Liver (tissue), 3 donors: ENCODE measurements at regions not wholly inside any gene's neighbourhood (a gene's known extent, or its start where the extent isn't known, plus 50 kb on each side); places are given as distances from the start of the nearest gene placed in this dataset.

Source experiments
- FOXA1 ChIP-seq: IDR thresholded peaks from 2 replicates; pipeline ENCODE4 v1.6.1; 2016; ENCODE audit warnings: antibody characterized with exemption
- GABPA ChIP-seq, 2 donors: IDR thresholded peaks in 1 of 2; conservative IDR thresholded peaks in 1 of 2; 2 replicates each; pipeline ENCODE4 v1.6.1; 2016; ENCODE audit warnings: antibody characterized with exemption in 2 of 2, mild to moderate bottlenecking in 1 of 2, moderate library complexity in 1 of 2
- HNF4A ChIP-seq, 2 donors: conservative IDR thresholded peaks; 2 replicates each; pipeline ENCODE4 v1.6.1; 2016; ENCODE audit warnings: antibody characterized with exemption in 2 of 2, mild to moderate bottlenecking in 2 of 2
- HNF4G ChIP-seq: IDR thresholded peaks from 2 replicates; pipeline ENCODE4 v1.6.1; 2016; ENCODE audit warnings: antibody characterized with exemption
- RAD21 ChIP-seq, 2 donors: IDR thresholded peaks; 2 replicates each; pipeline ENCODE4 v1.6.1; 2016; ENCODE audit warnings: antibody characterized with exemption in 2 of 2, mild to moderate bottlenecking in 2 of 2
- SP1 ChIP-seq: IDR thresholded peaks from 2 replicates; pipeline ENCODE4 v1.6.1; 2018; ENCODE audit warnings: antibody characterized with exemption, mild to moderate bottlenecking
- TAF1 ChIP-seq: conservative IDR thresholded peaks from 2 replicates; pipeline ENCODE4 v1.6.1; 2016; ENCODE audit warnings: antibody characterized with exemption, mild to moderate bottlenecking
- YY1 ChIP-seq: IDR thresholded peaks from 2 replicates; pipeline ENCODE4 v1.6.1; 2016; ENCODE audit warnings: antibody characterized with exemption, mild to moderate bottlenecking
- TF ChIP-seq, protein P1 (sequence below): fragments of 150-350 bp; IDR thresholded peaks from 2 replicates; pipeline ENCODE4 v1.5.1; 2017; ENCODE audit warnings: improper control_type of control experiment, low read depth, low read length; ENCODE audit not compliant: missing input control
- TF ChIP-seq, protein P2 (sequence below): IDR thresholded peaks from 2 replicates; pipeline ENCODE4 v1.6.1; 2016; ENCODE audit warnings: antibody characterized with exemption, mild to moderate bottlenecking
- TF ChIP-seq, protein P3 (sequence below): IDR thresholded peaks from 2 replicates; pipeline ENCODE4 v1.6.1; 2016; ENCODE audit warnings: antibody characterized with exemption
- TF ChIP-seq, protein P4 (sequence below): IDR thresholded peaks from 2 replicates; pipeline ENCODE4 v1.6.1; 2016; ENCODE audit warnings: antibody characterized with exemption
- donor health status: healthy.
- donor health status: healthy.

DNA sequence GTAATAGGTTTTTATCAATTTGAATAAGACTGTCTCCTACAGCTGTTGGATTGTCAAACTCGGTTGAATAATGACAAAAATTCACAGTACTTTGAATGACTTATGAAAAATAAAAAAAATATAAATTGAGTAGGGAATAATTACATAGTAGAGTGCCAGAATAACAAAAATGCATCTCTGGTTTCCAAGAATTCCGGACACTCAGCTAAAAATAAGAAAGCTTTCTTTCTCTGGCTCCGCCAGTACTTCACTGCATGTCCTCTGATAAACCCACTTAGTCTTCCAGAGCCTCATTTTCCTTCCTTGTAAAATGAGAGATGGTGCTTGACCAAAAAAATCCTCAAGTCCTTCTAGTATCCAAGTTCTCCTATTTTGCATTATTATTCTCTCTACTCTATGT, 374.6 kb upstream of the LUZP2 start:
- TF ChIP-seq YY1 (no peak), TAF1 (no peak), HNF4A (conservative IDR thresholded peaks at IDR 0.05) (no peak), RAD21 (IDR thresholded peaks at IDR 0.05) (no peak), SP1 (no peak), FOXA1 (no peak), GABPA (IDR thresholded peaks at IDR 0.05 in 1 of 2, conservative IDR thresholded peaks at IDR 0.05 in 1 of 2) (no peak), HNF4G (no peak)
- TF ChIP-seq, protein P1, sequence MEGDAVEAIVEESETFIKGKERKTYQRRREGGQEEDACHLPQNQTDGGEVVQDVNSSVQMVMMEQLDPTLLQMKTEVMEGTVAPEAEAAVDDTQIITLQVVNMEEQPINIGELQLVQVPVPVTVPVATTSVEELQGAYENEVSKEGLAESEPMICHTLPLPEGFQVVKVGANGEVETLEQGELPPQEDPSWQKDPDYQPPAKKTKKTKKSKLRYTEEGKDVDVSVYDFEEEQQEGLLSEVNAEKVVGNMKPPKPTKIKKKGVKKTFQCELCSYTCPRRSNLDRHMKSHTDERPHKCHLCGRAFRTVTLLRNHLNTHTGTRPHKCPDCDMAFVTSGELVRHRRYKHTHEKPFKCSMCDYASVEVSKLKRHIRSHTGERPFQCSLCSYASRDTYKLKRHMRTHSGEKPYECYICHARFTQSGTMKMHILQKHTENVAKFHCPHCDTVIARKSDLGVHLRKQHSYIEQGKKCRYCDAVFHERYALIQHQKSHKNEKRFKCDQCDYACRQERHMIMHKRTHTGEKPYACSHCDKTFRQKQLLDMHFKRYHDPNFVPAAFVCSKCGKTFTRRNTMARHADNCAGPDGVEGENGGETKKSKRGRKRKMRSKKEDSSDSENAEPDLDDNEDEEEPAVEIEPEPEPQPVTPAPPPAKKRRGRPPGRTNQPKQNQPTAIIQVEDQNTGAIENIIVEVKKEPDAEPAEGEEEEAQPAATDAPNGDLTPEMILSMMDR: no peak
- TF ChIP-seq, protein P2, sequence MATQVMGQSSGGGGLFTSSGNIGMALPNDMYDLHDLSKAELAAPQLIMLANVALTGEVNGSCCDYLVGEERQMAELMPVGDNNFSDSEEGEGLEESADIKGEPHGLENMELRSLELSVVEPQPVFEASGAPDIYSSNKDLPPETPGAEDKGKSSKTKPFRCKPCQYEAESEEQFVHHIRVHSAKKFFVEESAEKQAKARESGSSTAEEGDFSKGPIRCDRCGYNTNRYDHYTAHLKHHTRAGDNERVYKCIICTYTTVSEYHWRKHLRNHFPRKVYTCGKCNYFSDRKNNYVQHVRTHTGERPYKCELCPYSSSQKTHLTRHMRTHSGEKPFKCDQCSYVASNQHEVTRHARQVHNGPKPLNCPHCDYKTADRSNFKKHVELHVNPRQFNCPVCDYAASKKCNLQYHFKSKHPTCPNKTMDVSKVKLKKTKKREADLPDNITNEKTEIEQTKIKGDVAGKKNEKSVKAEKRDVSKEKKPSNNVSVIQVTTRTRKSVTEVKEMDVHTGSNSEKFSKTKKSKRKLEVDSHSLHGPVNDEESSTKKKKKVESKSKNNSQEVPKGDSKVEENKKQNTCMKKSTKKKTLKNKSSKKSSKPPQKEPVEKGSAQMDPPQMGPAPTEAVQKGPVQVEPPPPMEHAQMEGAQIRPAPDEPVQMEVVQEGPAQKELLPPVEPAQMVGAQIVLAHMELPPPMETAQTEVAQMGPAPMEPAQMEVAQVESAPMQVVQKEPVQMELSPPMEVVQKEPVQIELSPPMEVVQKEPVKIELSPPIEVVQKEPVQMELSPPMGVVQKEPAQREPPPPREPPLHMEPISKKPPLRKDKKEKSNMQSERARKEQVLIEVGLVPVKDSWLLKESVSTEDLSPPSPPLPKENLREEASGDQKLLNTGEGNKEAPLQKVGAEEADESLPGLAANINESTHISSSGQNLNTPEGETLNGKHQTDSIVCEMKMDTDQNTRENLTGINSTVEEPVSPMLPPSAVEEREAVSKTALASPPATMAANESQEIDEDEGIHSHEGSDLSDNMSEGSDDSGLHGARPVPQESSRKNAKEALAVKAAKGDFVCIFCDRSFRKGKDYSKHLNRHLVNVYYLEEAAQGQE: no peak
- TF ChIP-seq, protein P3, sequence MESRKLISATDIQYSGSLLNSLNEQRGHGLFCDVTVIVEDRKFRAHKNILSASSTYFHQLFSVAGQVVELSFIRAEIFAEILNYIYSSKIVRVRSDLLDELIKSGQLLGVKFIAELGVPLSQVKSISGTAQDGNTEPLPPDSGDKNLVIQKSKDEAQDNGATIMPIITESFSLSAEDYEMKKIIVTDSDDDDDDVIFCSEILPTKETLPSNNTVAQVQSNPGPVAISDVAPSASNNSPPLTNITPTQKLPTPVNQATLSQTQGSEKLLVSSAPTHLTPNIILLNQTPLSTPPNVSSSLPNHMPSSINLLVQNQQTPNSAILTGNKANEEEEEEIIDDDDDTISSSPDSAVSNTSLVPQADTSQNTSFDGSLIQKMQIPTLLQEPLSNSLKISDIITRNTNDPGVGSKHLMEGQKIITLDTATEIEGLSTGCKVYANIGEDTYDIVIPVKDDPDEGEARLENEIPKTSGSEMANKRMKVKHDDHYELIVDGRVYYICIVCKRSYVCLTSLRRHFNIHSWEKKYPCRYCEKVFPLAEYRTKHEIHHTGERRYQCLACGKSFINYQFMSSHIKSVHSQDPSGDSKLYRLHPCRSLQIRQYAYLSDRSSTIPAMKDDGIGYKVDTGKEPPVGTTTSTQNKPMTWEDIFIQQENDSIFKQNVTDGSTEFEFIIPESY: no peak
- TF ChIP-seq, protein P4, sequence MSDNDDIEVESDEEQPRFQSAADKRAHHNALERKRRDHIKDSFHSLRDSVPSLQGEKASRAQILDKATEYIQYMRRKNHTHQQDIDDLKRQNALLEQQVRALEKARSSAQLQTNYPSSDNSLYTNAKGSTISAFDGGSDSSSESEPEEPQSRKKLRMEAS: no peak
